Peyer's patch (tissue), 4 donors: ENCODE measurements at regions not wholly inside any gene's neighbourhood (a gene's known extent, or its start where the extent isn't known, plus 50 kb on each side); places are given as distances from the start of the nearest gene placed in this dataset.
"Not testable (repeated sequence)": the region's sequence is repeated elsewhere in the genome, so short reads cannot be mapped to it uniquely, and the experiment has no call there.

Experiments
- DNase-seq, 3 donors: peaks; one replicate each; pipeline ENCODE4 v3.0.0-alpha.2; 2017 to 2019
- H3K27ac ChIP-seq, 4 donors: fragments of 200-600 bp; sonication (generic); one replicate each; pipeline ENCODE4 v1.5.1; 2016 to 2019
- H3K27me3 ChIP-seq, 2 donors: fragments of 200-600 bp; sonication (generic); one replicate each; pipeline ENCODE4 v1.5.1; 2019
- H3K36me3 ChIP-seq, 3 donors: fragments of 200-600 bp; sonication (generic); one replicate each; pipeline ENCODE4 v1.5.1; 2016 to 2019
- H3K4me1 ChIP-seq, 4 donors: fragments of 200-600 bp; sonication (generic); one replicate each; pipeline ENCODE4 v1.5.1; 2016 to 2019
- H3K4me3 ChIP-seq, 4 donors: fragments of 200-600 bp; sonication (generic); 1 replicate in 3 of 4; 2 replicates in 1 of 4; pipeline ENCODE4 v1.5.1; 2016 to 2019; ENCODE audit warnings: mild to moderate bottlenecking in 1 of 4
- H3K9me3 ChIP-seq, 4 donors: fragments of 200-600 bp; sonication (generic); one replicate each; pipeline ENCODE4 v1.5.1; 2016 to 2019; ENCODE audit warnings: mild to moderate bottlenecking in 1 of 4
- CTCF ChIP-seq, 6 experiments: fragments of 450-650 bp in 4 of 6; fragments of 200-600 bp in 2 of 6; sonication (generic) in 1 of 6; IDR thresholded peaks; one replicate each; pipeline ENCODE4 v1.5.1; 2017 to 2019; ENCODE audit warnings: antibody characterized with exemption in 6 of 6, mild to moderate bottlenecking in 3 of 6, moderate library complexity in 1 of 6
- POLR2A ChIP-seq, 2 donors: fragments of 450-650 bp; IDR thresholded peaks; one replicate each; pipeline ENCODE4 v1.5.1; 2017; ENCODE audit warnings: antibody characterized with exemption in 2 of 2, mild to moderate bottlenecking in 2 of 2, moderate library complexity in 2 of 2

GRCh38 chrX:45428831-45429230 lies 228.2 kb upstream of the DIPK2B start:
- TF ChIP-seq CTCF (IDR thresholded peaks at IDR 0.05) (no peak), POLR2A (IDR thresholded peaks at IDR 0.05) (no peak)
- DNase-seq, result no peak
- no peak overlapping the region for H3K4me3 ChIP-seq
- no peaks in the 10 kb centered on the region for H3K9me3 ChIP-seq
- H3K4me1 ChIP-seq, result no peaks in the 10 kb centered on the region
- H3K36me3 ChIP-seq, result no peaks in the 10 kb centered on the region
- no peak overlapping the region for H3K27ac ChIP-seq
- H3K27me3 ChIP-seq, result no peaks in the 10 kb centered on the region

GRCh38 chrX:45424326-45424725 lies 223.7 kb upstream of the DIPK2B start:
- TF ChIP-seq CTCF (IDR thresholded peaks at IDR 0.05), result no peak
- TF ChIP-seq POLR2A (IDR thresholded peaks at IDR 0.05), result no peak
- no peaks in the 10 kb centered on the region for H3K36me3 ChIP-seq
- no peak overlapping the region for H3K4me3 ChIP-seq
- no peak overlapping the region for H3K27ac ChIP-seq
- no peaks in the 10 kb centered on the region for H3K4me1 ChIP-seq
- no peaks in the 10 kb centered on the region for H3K27me3 ChIP-seq
- DNase-seq, result no peak
- no peaks in the 10 kb centered on the region for H3K9me3 ChIP-seq

GRCh38 chrX:45422216-45422925 lies 221.7 kb upstream of the DIPK2B start:
- Histone ChIP-seq H3K9me3 (no peaks in the 10 kb centered on the region), H3K4me1 (no peaks in the 10 kb centered on the region), H3K4me3 (no peak overlapping the region), H3K27ac (no peak overlapping the region), H3K36me3 (no peaks in the 10 kb centered on the region), H3K27me3 (no peaks in the 10 kb centered on the region)
- DNase-seq, result no peak
- no peak for TF ChIP-seq CTCF (IDR thresholded peaks at IDR 0.05)
- TF ChIP-seq POLR2A (IDR thresholded peaks at IDR 0.05), result no peak

GRCh38 chrX:45421806-45422205 lies 221.1 kb upstream of the DIPK2B start:
- DNase-seq, result no peak
- H3K4me1 ChIP-seq, result no peaks in the 10 kb centered on the region
- no peak overlapping the region for H3K4me3 ChIP-seq
- TF ChIP-seq CTCF (IDR thresholded peaks at IDR 0.05), result no peak
- no peak for TF ChIP-seq POLR2A (IDR thresholded peaks at IDR 0.05)
- H3K27ac ChIP-seq, result no peak overlapping the region
- H3K27me3 ChIP-seq, result no peaks in the 10 kb centered on the region
- H3K9me3 ChIP-seq, result no peaks in the 10 kb centered on the region
- H3K36me3 ChIP-seq, result no peaks in the 10 kb centered on the region

- TF ChIP-seq CTCF (IDR thresholded peaks at IDR 0.05), result no peak
- TF ChIP-seq POLR2A (IDR thresholded peaks at IDR 0.05), result no peak
- DNase-seq, result no peak
- Histone ChIP-seq H3K4me1 (no peaks in the 10 kb centered on the region), H3K4me3 (no peak overlapping the region), H3K27me3 (no peaks in the 10 kb centered on the region), H3K36me3 (no peaks in the 10 kb centered on the region), H3K9me3 (no peaks in the 10 kb centered on the region), H3K27ac (no peak overlapping the region)
These were observed 203.5 kb upstream of the DIPK2B start for GRCh38 chrX:45404206-45404605.

GRCh38 chrX:45401923-45402322 lies 201.2 kb upstream of the DIPK2B start:
- Histone ChIP-seq H3K4me3 (no peak overlapping the region), H3K36me3 (no peaks in the 10 kb centered on the region), H3K27ac (no peak overlapping the region), H3K9me3 (no peaks in the 10 kb centered on the region), H3K4me1 (no peaks in the 10 kb centered on the region), H3K27me3 (no peaks in the 10 kb centered on the region)
- no peak for TF ChIP-seq CTCF (IDR thresholded peaks at IDR 0.05)
- TF ChIP-seq POLR2A (IDR thresholded peaks at IDR 0.05), result no peak
- DNase-seq, result no peak

- not testable (repeated sequence) for H3K4me3 ChIP-seq
These were observed 200.5 kb upstream of the DIPK2B start for GRCh38 chrX:45400951-45401725.

More at GRCh38 chrX:45400951-45401725, 200.5 kb upstream of the DIPK2B start:
- not testable (repeated sequence) for H3K9me3 ChIP-seq, H3K27me3 ChIP-seq, H3K36me3 ChIP-seq, H3K27ac ChIP-seq, H3K4me1 ChIP-seq, DNase-seq
